ENCODE measurements at regions not wholly inside any gene's neighbourhood (a gene's known extent, or its start where the extent isn't known, plus 50 kb on each side); places are given as distances from the start of the nearest gene placed in this dataset.

- H3K27ac ChIP-seq (ENCODE audit: low read depth, low read length) = no peak overlapping the region
These were observed 642.4 kb upstream of the PKDCC start for GRCh38 chr2:41405441-41405840.

GRCh38 chr2:41409328-41409727 lies 638.5 kb upstream of the PKDCC start:
- no peak overlapping the region for H3K4me3 ChIP-seq (ENCODE audit: low read depth in 1 of 2, low read length in 2 of 2)
- no peak overlapping the region for H3K9ac ChIP-seq (ENCODE audit: low read depth in 1 of 2, low read length in 2 of 2)
- no peaks in the 10 kb centered on the region for H3K9me3 ChIP-seq (ENCODE audit: control insufficient read depth in 1 of 2, low read length in 2 of 2)
- no peak overlapping the region for H3K27ac ChIP-seq (ENCODE audit: low read depth, low read length)
- H3K4me1 ChIP-seq (ENCODE audit: control insufficient read depth in 1 of 2, insufficient read depth in 2 of 2, low read length in 2 of 2) = no peaks in the 10 kb centered on the region
- no peaks in the 10 kb centered on the region for H3K36me3 ChIP-seq (ENCODE audit: control insufficient read depth in 1 of 2, insufficient read depth in 2 of 2, low read length in 2 of 2)
- H3K27me3 ChIP-seq (ENCODE audit: control insufficient read depth in 1 of 2, insufficient read depth in 2 of 2, low read length in 2 of 2) = no peaks in the 10 kb centered on the region

More at GRCh38 chr2:41405441-41405840, 642.4 kb upstream of the PKDCC start:
- Histone ChIP-seq H3K9ac (ENCODE audit: low read depth in 1 of 2, low read length in 2 of 2) (no peak overlapping the region), H3K4me3 (ENCODE audit: low read depth in 1 of 2, low read length in 2 of 2) (no peak overlapping the region), H3K9me3 (ENCODE audit: control insufficient read depth in 1 of 2, low read length in 2 of 2) (no peaks in the 10 kb centered on the region), H3K4me1 (ENCODE audit: control insufficient read depth in 1 of 2, insufficient read depth in 2 of 2, low read length in 2 of 2) (no peaks in the 10 kb centered on the region), H3K27me3 (ENCODE audit: control insufficient read depth in 1 of 2, insufficient read depth in 2 of 2, low read length in 2 of 2) (no peaks in the 10 kb centered on the region), H3K36me3 (ENCODE audit: control insufficient read depth in 1 of 2, insufficient read depth in 2 of 2, low read length in 2 of 2) (no peaks in the 10 kb centered on the region)

GRCh38 chr2:41410011-41410410 lies 637.8 kb upstream of the PKDCC start:
- H3K27me3 ChIP-seq (ENCODE audit: control insufficient read depth in 1 of 2, insufficient read depth in 2 of 2, low read length in 2 of 2) = no peaks in the 10 kb centered on the region
- H3K27ac ChIP-seq (ENCODE audit: low read depth, low read length) = no peak overlapping the region
- H3K4me3 ChIP-seq (ENCODE audit: low read depth in 1 of 2, low read length in 2 of 2) = no peak overlapping the region
- no peaks in the 10 kb centered on the region for H3K4me1 ChIP-seq (ENCODE audit: control insufficient read depth in 1 of 2, insufficient read depth in 2 of 2, low read length in 2 of 2)
- no peaks in the 10 kb centered on the region for H3K36me3 ChIP-seq (ENCODE audit: control insufficient read depth in 1 of 2, insufficient read depth in 2 of 2, low read length in 2 of 2)
- H3K9me3 ChIP-seq (ENCODE audit: control insufficient read depth in 1 of 2, low read length in 2 of 2) = no peaks in the 10 kb centered on the region
- H3K9ac ChIP-seq (ENCODE audit: low read depth in 1 of 2, low read length in 2 of 2) = no peak overlapping the region

- H3K4me1 ChIP-seq (ENCODE audit: control insufficient read depth in 1 of 2, insufficient read depth in 2 of 2, low read length in 2 of 2) = no peaks in the 10 kb centered on the region
- H3K27me3 ChIP-seq (ENCODE audit: control insufficient read depth in 1 of 2, insufficient read depth in 2 of 2, low read length in 2 of 2) = no peaks in the 10 kb centered on the region
- no peaks in the 10 kb centered on the region for H3K36me3 ChIP-seq (ENCODE audit: control insufficient read depth in 1 of 2, insufficient read depth in 2 of 2, low read length in 2 of 2)
- no peak overlapping the region for H3K9ac ChIP-seq (ENCODE audit: low read depth in 1 of 2, low read length in 2 of 2)
- H3K4me3 ChIP-seq (ENCODE audit: low read depth in 1 of 2, low read length in 2 of 2) = no peak overlapping the region
- no peaks in the 10 kb centered on the region for H3K9me3 ChIP-seq (ENCODE audit: control insufficient read depth in 1 of 2, low read length in 2 of 2)
- no peak overlapping the region for H3K27ac ChIP-seq (ENCODE audit: low read depth, low read length)
These were observed 633.9 kb upstream of the PKDCC start for GRCh38 chr2:41413813-41414485.

GRCh38 chr2:41414486-41415230 lies 633.2 kb upstream of the PKDCC start:
- no peaks in the 10 kb centered on the region for H3K36me3 ChIP-seq (ENCODE audit: control insufficient read depth in 1 of 2, insufficient read depth in 2 of 2, low read length in 2 of 2)
- no peaks in the 10 kb centered on the region for H3K9me3 ChIP-seq (ENCODE audit: control insufficient read depth in 1 of 2, low read length in 2 of 2)
- H3K9ac ChIP-seq (ENCODE audit: low read depth in 1 of 2, low read length in 2 of 2) = no peak overlapping the region
- H3K27me3 ChIP-seq (ENCODE audit: control insufficient read depth in 1 of 2, insufficient read depth in 2 of 2, low read length in 2 of 2) = no peaks in the 10 kb centered on the region
- H3K4me1 ChIP-seq (ENCODE audit: control insufficient read depth in 1 of 2, insufficient read depth in 2 of 2, low read length in 2 of 2) = no peaks in the 10 kb centered on the region
- H3K27ac ChIP-seq (ENCODE audit: low read depth, low read length) = no peak overlapping the region
- H3K4me3 ChIP-seq (ENCODE audit: low read depth in 1 of 2, low read length in 2 of 2) = no peak overlapping the region

- Histone ChIP-seq H3K9me3 (ENCODE audit: control insufficient read depth in 1 of 2, low read length in 2 of 2) (no peaks in the 10 kb centered on the region), H3K27me3 (ENCODE audit: control insufficient read depth in 1 of 2, insufficient read depth in 2 of 2, low read length in 2 of 2) (no peaks in the 10 kb centered on the region), H3K36me3 (ENCODE audit: control insufficient read depth in 1 of 2, insufficient read depth in 2 of 2, low read length in 2 of 2) (no peaks in the 10 kb centered on the region), H3K4me3 (ENCODE audit: low read depth in 1 of 2, low read length in 2 of 2) (no peak overlapping the region), H3K9ac (ENCODE audit: low read depth in 1 of 2, low read length in 2 of 2) (no peak overlapping the region), H3K27ac (ENCODE audit: low read depth, low read length) (no peak overlapping the region), H3K4me1 (ENCODE audit: control insufficient read depth in 1 of 2, insufficient read depth in 2 of 2, low read length in 2 of 2) (no peaks in the 10 kb centered on the region)
These were observed 630.3 kb upstream of the PKDCC start for GRCh38 chr2:41417511-41417910.

GRCh38 chr2:41420219-41420618 lies 627.6 kb upstream of the PKDCC start:
- Histone ChIP-seq H3K4me3 (ENCODE audit: low read depth in 1 of 2, low read length in 2 of 2) (no peak overlapping the region), H3K9ac (ENCODE audit: low read depth in 1 of 2, low read length in 2 of 2) (no peak overlapping the region), H3K9me3 (ENCODE audit: control insufficient read depth in 1 of 2, low read length in 2 of 2) (no peaks in the 10 kb centered on the region), H3K27me3 (ENCODE audit: control insufficient read depth in 1 of 2, insufficient read depth in 2 of 2, low read length in 2 of 2) (no peaks in the 10 kb centered on the region), H3K27ac (ENCODE audit: low read depth, low read length) (no peak overlapping the region), H3K4me1 (ENCODE audit: control insufficient read depth in 1 of 2, insufficient read depth in 2 of 2, low read length in 2 of 2) (no peaks in the 10 kb centered on the region), H3K36me3 (ENCODE audit: control insufficient read depth in 1 of 2, insufficient read depth in 2 of 2, low read length in 2 of 2) (no peaks in the 10 kb centered on the region)

GRCh38 chr2:41420872-41421271 lies 626.9 kb upstream of the PKDCC start:
- Histone ChIP-seq H3K36me3 (ENCODE audit: control insufficient read depth in 1 of 2, insufficient read depth in 2 of 2, low read length in 2 of 2) (no peaks in the 10 kb centered on the region), H3K27me3 (ENCODE audit: control insufficient read depth in 1 of 2, insufficient read depth in 2 of 2, low read length in 2 of 2) (no peaks in the 10 kb centered on the region), H3K9me3 (ENCODE audit: control insufficient read depth in 1 of 2, low read length in 2 of 2) (no peaks in the 10 kb centered on the region), H3K9ac (ENCODE audit: low read depth in 1 of 2, low read length in 2 of 2) (no peak overlapping the region), H3K27ac (ENCODE audit: low read depth, low read length) (no peak overlapping the region), H3K4me3 (ENCODE audit: low read depth in 1 of 2, low read length in 2 of 2) (no peak overlapping the region), H3K4me1 (ENCODE audit: control insufficient read depth in 1 of 2, insufficient read depth in 2 of 2, low read length in 2 of 2) (no peaks in the 10 kb centered on the region)

- no peak overlapping the region for H3K9ac ChIP-seq (ENCODE audit: low read depth in 1 of 2, low read length in 2 of 2)
- H3K27me3 ChIP-seq (ENCODE audit: control insufficient read depth in 1 of 2, insufficient read depth in 2 of 2, low read length in 2 of 2) = no peaks in the 10 kb centered on the region
- H3K9me3 ChIP-seq (ENCODE audit: control insufficient read depth in 1 of 2, low read length in 2 of 2) = no peaks in the 10 kb centered on the region
- H3K36me3 ChIP-seq (ENCODE audit: control insufficient read depth in 1 of 2, insufficient read depth in 2 of 2, low read length in 2 of 2) = no peaks in the 10 kb centered on the region
- no peak overlapping the region for H3K4me3 ChIP-seq (ENCODE audit: low read depth in 1 of 2, low read length in 2 of 2)
- no peak overlapping the region for H3K27ac ChIP-seq (ENCODE audit: low read depth, low read length)
- H3K4me1 ChIP-seq (ENCODE audit: control insufficient read depth in 1 of 2, insufficient read depth in 2 of 2, low read length in 2 of 2) = no peaks in the 10 kb centered on the region
These were observed 616.1 kb upstream of the PKDCC start for GRCh38 chr2:41431756-41432155.

GRCh38 chr2:41432459-41432858 lies 615.4 kb upstream of the PKDCC start:
- Histone ChIP-seq H3K4me1 (ENCODE audit: control insufficient read depth in 1 of 2, insufficient read depth in 2 of 2, low read length in 2 of 2) (no peaks in the 10 kb centered on the region), H3K4me3 (ENCODE audit: low read depth in 1 of 2, low read length in 2 of 2) (no peak overlapping the region), H3K27ac (ENCODE audit: low read depth, low read length) (no peak overlapping the region), H3K9me3 (ENCODE audit: control insufficient read depth in 1 of 2, low read length in 2 of 2) (peaks cover 0 to 5% of the 10 kb centered on the region in 2 donors), H3K9ac (ENCODE audit: low read depth in 1 of 2, low read length in 2 of 2) (no peak overlapping the region), H3K27me3 (ENCODE audit: control insufficient read depth in 1 of 2, insufficient read depth in 2 of 2, low read length in 2 of 2) (no peaks in the 10 kb centered on the region), H3K36me3 (ENCODE audit: control insufficient read depth in 1 of 2, insufficient read depth in 2 of 2, low read length in 2 of 2) (no peaks in the 10 kb centered on the region)
